Stimulated activated CD4-positive, alpha-beta T cell treated with anti-CD3 and anti-CD28 coated beads, Interleukin-4, amount 100 ng/mL, for 48 hours (primary cell): ENCODE measurements at regions not wholly inside any gene's neighbourhood (a gene's known extent, or its start where the extent isn't known, plus 50 kb on each side); places are given as distances from the start of the nearest gene placed in this dataset.

Source experiments
- DNase-seq, 2 donors: peaks; one replicate each; pipeline ENCODE4 v3.0.0-alpha.2; 2020; ENCODE audit warnings: low read depth in 2 of 2

DNA sequence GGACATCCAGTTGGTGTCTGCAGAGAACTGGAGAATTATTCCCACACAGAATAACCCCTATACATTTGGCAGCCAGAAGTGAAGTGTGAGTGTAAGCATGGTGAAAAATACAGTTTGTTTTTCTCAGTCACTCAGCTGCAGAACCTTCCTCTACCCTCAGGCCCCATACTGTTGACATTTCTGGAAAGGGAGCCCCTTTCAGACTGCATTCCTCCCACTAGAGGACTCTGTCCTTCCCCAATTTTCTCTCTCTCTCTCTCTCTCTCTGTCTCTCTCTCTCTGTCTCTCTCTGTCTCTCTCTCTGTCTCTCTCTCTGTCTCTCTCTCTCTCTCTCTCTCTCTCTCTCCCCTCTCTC is 86.8 kb upstream of the STEAP1B start:
- DNase-seq: no peak

- DNase-seq: no peak
Measured at GRCh38 chr7:22586101-22586785, 86.3 kb upstream of the STEAP1B start.

GRCh38 chr7:22584179-22584578 is 84.2 kb upstream of the STEAP1B start:
- no peak for DNase-seq

DNA sequence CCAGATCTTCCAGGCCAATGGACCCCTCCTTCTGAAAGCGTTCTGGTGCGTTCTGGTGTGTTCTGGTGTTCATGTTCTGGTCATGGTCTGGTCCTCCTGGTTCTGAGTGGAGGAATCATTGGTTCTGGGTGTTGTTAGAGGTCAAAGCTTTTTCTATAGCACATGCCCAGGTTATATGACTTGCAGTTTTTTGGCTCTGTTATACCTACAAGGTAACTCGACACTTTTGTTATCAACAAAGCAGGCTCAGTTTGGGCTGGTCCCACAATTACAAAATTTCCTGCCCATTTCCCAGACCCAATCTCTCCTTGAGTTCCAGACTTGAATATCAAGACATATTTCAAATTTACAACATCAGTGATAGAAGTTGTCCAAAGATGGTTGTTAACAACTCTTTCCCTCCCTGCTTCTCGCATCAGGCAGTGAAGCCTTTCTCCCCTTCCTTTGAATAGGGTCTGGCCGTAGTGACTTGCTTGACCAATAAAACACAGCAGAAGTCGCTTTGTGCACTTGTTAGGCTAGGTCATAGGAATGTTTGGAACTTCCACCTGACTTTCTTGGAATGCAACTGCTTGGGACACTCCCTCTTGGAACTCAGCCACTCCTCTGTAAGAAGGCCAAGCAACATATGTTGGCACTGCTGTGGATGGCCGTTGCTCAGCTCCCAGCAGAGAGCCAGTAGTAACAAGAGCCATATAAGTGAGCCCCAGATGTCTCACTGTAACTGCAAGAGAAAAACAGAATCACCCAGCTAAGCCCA is 83.1 kb upstream of the STEAP1B start:
- no peak for DNase-seq

GRCh38 chr7:22581099-22581498 is 81.1 kb upstream of the STEAP1B start:
- no peak for DNase-seq

- no peak for DNase-seq
Measured at GRCh38 chr7:22579961-22580360, 80.0 kb upstream of the STEAP1B start.

- DNase-seq: no peak
Measured at GRCh38 chr7:22578007-22578733, 78.2 kb upstream of the STEAP1B start.

GRCh38 chr7:22577470-22578001 is 77.5 kb upstream of the STEAP1B start:
- no peak for DNase-seq

GRCh38 chr7:22576612-22577469 is 76.9 kb upstream of the STEAP1B start:
- DNase-seq: no peak

- DNase-seq: no peak
Measured at GRCh38 chr7:22574754-22575520, 74.9 kb upstream of the STEAP1B start.

DNA sequence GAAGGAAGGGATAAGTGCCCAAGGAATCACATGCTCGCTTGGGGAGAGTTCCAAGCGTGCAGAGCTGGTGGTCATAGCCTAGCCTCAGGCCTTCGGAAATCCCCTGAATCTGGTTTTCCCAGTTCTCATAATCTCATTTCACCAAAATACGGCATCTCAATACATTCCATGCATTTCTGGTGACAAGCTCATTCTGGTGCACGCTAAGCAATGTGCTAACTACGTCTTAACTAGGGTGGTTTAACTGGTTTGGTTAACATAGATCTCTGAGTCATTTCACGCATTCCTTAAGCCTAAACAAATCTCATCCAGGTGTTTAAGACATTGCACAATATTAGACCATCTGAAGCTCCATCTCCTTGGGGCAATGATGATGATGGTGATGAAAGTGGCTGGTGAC is 72.9 kb upstream of the STEAP1B start:
- no peak for DNase-seq

GRCh38 chr7:22572292-22572691 is 72.3 kb upstream of the STEAP1B start:
- no peak for DNase-seq

- no peak for DNase-seq
Measured at GRCh38 chr7:22571766-22572165, 71.8 kb upstream of the STEAP1B start.

- DNase-seq: no peak
Measured at GRCh38 chr7:22569586-22570321, 69.8 kb upstream of the STEAP1B start.

- DNase-seq: no peak
Measured at GRCh38 chr7:22566592-22566991, 66.6 kb upstream of the STEAP1B start.

DNA sequence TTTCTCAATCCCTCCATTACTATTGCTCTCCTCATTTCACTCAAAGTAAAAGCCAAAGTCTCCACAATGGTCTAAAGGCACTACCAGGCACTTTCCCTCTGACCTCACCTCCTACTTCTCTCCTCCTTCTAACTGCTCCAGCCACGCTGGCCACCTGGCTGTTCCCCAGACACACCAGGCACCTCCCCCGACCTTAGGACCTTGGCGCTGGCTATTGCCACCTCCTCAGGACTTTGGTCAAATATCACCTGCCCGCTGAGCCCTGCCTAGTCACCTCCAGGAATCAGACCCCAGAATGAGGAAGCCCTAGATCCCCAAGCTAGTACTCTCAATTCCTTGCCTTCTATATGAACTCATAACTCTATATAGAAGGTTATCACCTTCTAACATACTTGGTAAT is 66.2 kb upstream of the STEAP1B start:
- no peak for DNase-seq

DNA sequence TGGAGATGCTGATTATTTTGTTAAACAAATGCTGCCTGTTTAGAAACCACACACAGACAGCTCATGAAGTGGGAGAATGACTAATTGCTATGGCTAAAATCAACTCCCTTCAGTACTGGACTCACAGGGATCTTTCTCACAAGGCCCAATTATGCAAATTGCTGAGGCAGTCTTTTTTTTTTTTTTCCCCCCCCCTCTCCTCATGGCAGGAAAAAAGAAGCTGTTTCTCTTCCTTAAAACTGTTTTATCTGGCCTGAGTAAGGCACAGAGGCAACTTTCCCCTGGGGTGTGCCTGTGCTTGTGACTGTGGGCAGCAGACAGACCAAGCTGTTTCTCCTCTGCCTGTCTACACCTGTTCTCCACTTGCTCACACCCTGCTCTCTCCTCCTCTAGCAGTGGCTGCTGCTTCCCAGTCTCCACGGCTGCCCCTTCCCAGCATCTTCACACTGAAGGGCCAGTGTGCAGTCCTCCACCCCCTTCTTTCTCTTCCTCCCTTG is 65.4 kb upstream of the STEAP1B start:
- no peak for DNase-seq

GRCh38 chr7:22564511-22565045 is 64.6 kb upstream of the STEAP1B start:
- no peak for DNase-seq

DNA sequence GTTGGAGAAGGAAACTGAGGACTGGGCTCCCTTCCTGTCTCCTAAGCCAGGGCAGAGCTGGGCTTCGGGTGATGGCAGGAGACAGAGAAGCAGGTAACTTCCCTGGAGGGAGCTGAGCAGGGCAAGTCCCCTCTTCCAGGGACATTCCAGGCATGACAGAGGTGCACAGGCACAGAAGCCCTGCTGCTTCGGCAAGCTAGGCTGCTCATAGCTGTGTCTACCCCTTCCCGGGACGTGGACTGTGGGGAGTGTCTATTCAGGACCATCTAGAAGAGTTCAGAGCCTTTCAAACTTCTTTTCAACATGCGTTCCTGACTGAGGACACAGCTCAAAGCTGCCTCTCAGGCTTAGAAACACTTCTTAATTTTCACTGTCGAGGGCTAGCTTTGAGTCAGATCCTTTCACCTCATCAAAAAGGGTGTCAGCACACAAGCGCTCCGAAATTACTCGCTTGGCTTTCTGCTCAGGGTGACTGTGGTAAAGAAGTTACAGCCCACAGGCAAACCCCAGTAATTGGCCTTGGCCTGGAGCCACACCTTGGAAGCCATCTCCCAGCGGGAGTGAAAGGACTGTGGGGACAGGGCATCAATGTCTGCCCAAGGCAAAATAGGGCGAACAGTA is 63.7 kb upstream of the STEAP1B start:
- peak in 1 of 2 donors; percentile 27 for DNase-seq
